Gastroesophageal sphincter (tissue), 3 donors: ENCODE measurements at regions not wholly inside any gene's neighbourhood (a gene's known extent, or its start where the extent isn't known, plus 50 kb on each side); places are given as distances from the start of the nearest gene placed in this dataset.

Experiments used
- CTCF ChIP-seq, 4 experiments: fragments of 200-600 bp in 2 of 4; fragments of 450-650 bp in 2 of 4; sonication (generic) in 1 of 4; IDR thresholded peaks; one replicate each; pipeline ENCODE4 v1.5.1; 2017 to 2019; ENCODE audit warnings: antibody characterized with exemption in 4 of 4, mild to moderate bottlenecking in 2 of 4, moderate library complexity in 2 of 4
- POLR2A ChIP-seq, 2 donors: fragments of 450-650 bp; IDR thresholded peaks; one replicate each; pipeline ENCODE4 v1.6.1; 2017; ENCODE audit warnings: antibody characterized with exemption in 2 of 2, mild to moderate bottlenecking in 2 of 2, moderate library complexity in 1 of 2

DNA sequence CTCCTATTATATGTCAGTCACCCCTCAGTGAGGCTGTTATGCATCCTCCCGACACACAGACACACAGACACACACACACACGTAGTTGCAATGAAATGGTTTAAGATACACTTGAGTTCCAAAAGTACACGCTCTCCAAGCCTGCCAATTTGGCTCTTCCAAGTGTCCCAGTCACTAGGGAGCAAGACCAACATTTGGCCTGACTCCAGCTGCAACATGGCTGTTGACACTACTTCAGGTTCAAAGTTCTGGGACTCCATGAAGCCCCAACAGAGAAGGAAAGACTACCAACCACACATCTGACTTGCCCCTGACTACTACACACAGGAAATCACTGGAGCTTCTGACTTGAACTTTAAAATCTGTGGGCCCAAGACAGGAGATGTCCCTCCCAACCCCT, 128.1 kb upstream of the KCNJ18 start:
- TF ChIP-seq POLR2A (IDR thresholded peaks at IDR 0.05): no peak
- no peak for TF ChIP-seq CTCF (IDR thresholded peaks at IDR 0.05)
